T-helper 2 cell (primary cell): ENCODE measurements at regions not wholly inside any gene's neighbourhood (a gene's known extent, or its start where the extent isn't known, plus 50 kb on each side); places are given as distances from the start of the nearest gene placed in this dataset.
"Not testable (repeated sequence)": the region's sequence is repeated elsewhere in the genome, so short reads cannot be mapped to it uniquely, and the experiment has no call there.

ENCODE experiments used
- DNase-seq, 5 experiments: peaks; one replicate each; pipeline versions ENCODE4 v3.0.0 to v3.0.0-alpha.2; 2012 to 2022

- peak in 2 of 5 experiments; percentile 32 to 81 for DNase-seq
These were observed 208.3 kb downstream of the EXOC5 start for GRCh38 chr14:57060276-57060955.

- DNase-seq, result no peak
These were observed 210.4 kb downstream of the EXOC5 start for GRCh38 chr14:57058319-57058718.

DNA sequence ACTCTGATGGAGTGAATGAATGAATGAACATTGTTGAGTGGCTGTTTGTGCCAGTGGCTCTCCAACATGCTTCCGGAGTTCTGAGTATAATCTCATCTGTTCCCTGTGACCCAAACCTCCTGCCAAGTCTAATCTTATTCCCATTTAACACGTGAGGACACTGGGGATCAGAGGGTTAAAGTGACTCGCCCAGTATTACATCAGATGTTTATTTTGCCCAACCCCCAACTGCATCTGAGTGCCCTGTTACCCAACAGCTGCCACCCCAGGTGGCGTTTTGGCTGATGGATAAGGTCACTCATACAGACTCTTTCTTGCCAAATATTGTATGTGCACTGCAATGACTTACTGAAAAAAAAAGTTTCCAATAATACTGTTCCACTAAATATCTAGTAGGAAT, 210.9 kb downstream of the EXOC5 start:
- DNase-seq, result no peak

- DNase-seq, result not testable (repeated sequence)
These were observed 212.2 kb downstream of the EXOC5 start for GRCh38 chr14:57056522-57056921.

GRCh38 chr14:57052705-57053302, 215.9 kb downstream of the EXOC5 start:
- DNase-seq, result no peak

DNA sequence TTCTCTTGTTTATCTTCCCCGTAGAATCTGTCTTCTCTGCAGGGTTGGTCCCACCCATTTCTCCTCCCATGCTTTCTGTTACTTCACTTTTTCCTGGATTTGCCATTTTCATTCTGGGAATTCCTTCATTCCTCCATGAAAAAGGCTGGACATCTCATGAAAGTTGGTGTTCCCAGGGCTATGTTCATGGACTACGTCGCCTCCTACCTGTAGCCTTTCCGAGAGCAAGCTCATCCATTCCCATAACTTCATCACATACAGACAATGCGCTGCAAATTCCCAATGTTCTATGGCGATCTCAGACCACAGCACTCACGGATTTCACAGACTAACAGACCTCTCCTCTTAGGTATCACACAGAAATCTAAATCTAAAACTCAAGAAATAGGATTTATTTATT, 217.1 kb downstream of the EXOC5 start:
- DNase-seq, result no peak

DNA sequence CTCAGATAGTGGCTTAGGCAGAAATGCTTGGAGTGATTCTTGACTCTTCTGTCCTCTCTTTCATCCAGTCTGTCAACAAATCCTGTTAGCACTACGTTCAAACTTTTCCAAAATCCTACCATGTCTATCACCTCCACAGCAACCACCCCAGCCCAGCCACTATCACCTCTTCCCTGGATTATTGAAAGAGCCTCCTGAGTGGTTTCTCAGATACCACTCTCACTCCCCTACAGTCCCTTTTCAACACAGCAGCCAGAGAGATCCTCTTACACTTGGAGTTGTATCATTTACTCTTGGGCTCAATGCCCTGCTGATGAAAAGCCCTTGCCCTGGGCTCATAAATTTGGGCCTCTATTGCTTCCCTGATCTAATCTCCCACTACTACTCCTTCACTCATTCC, 218.9 kb downstream of the EXOC5 start:
- no peak for DNase-seq

DNA sequence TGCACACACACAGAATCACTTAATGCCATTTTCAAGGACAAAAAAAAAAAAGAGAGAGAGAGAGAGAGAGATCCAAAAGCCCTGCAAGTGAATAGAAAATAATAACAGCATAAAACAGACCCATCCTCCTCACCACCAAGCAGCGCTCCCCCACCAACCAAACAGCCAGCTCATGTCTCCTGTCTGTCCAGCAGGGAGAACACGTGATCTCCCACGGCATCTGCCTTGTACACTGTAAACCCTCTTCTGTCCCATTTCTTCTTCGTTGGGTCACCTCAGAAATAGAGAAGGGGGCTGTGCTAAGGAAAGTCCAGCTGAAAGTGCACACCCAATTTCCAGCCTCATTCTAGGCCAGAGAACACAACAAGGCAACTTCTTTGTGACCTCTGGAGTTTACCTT, 222.5 kb downstream of the EXOC5 start:
- DNase-seq, result no peak

GRCh38 chr14:57044101-57044973, 224.4 kb downstream of the EXOC5 start:
- DNase-seq, result not testable (repeated sequence)

DNA sequence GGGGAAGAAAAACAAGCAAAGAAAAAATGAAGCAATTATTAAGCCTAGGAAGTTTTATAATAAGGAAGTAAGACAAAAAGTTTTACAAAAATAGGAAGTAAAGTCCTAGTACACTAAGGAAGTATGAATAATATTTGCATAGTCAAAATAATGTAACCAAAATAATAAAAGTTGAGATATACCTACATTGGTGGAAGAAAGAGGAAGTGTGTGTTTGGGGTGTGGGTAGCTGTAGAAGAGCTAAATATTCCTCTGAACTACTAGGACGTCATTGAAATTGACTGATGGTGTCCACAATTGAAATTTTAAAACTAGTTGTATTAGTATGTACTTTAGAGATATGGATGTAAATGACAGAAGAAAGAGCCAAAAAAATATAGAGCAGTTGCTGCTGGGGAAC, 228.4 kb upstream of the OTX2 start:
- no peak for DNase-seq

- no peak for DNase-seq
These were observed 221.2 kb upstream of the OTX2 start for GRCh38 chr14:57031474-57031873.

DNA sequence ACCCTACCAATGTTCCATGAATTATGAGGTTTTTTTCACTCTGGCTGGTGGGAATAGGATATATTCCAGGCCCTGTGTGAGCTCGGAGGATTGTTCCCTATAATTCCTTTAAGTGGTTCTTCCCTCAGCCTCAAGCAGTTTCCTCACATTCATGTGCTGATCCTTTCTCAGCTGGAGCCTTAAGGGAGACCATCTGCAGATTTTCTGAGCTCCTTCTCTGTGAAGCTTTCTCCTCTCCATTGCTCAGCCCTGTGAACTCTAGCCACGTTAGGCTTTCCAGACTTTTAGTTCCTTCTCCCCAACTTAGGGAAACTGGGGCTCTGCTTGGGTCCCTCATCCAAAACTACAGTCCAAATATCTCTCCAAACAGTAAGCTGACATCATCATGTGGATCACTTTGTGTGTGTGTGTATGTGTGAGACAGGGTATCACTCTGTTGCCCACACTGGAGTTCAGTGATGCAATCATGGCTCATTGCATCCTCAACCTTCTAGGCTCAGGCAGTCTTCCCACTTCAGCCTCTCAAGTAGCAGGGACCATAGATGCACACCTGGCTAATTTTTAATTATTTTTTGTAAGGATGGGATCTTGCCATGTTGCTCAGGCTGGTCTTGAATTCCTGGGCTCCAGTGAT, 219.5 kb upstream of the OTX2 start:
- no peak for DNase-seq

- no peak for DNase-seq
These were observed 215.2 kb upstream of the OTX2 start for GRCh38 chr14:57025456-57025855.

GRCh38 chr14:57022608-57023007, 212.3 kb upstream of the OTX2 start:
- no peak for DNase-seq

GRCh38 chr14:57018065-57018464, 207.8 kb upstream of the OTX2 start:
- no peak for DNase-seq

DNA sequence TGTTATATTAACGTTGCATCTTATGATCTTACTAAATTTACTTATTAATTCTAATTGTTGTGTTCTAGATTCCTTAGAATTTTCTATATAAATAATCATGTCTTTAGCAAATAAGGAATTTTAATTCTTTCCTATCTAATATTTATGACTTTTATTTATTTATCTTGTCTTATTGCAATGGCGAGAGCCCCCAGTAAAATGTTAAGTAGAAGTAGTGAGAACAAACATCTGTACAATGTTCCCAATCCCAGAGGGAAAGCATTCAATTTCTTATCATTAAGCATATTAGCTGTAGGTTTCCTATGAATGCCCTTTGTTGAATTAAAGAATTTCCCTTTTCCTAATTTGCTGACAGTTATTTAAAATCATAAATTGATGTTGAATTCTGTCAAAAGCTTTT, 203.7 kb upstream of the OTX2 start:
- no peak for DNase-seq

- DNase-seq, result peak in 1 of 5 experiments; percentile 0
These were observed 199.6 kb upstream of the OTX2 start for GRCh38 chr14:57009585-57010515.

GRCh38 chr14:57008534-57008933, 198.3 kb upstream of the OTX2 start:
- no peak for DNase-seq

DNA sequence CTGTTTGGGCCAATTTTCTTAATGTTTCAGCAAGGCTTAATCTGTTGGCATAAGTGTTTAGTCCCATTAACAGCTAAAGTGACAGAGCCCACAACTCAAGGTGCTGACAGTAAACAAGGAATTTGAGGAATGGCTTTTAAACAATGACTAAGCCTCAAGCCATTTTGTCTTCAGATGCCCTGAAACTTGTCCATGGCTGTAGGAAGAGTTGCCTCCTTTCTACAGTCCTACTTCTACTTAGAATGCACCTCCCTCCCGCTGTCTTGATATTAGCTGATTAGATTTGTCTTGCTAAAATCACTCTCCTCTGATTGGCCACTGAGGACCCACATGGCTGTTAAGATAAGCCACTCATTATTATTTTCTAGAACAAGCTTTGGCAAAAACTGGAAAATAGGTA, 188.4 kb upstream of the OTX2 start:
- DNase-seq, result no peak

GRCh38 chr14:56996721-56997399, 186.6 kb upstream of the OTX2 start:
- DNase-seq, result no peak

DNA sequence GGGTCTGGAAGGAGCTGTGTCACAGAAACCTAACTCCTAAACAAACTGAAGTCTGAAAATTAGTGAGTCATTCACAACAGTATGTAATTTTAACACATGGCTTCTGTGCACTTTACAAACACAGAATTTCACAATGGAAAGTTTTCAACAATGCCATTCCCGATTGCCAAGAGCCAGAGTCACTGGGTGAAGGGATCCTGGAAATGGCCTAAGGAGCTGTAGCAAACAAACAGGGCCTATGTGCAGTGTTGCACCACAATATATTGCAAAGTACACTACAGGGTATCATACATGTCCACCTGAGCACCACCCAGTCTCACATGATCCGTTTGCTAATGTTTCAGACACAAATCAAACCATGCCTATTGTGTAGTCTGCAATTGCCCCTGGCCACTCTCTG, 184.7 kb upstream of the OTX2 start:
- no peak for DNase-seq
